CD4-positive, CD25-positive, alpha-beta regulatory T cell (primary cell): ENCODE measurements at regions not wholly inside any gene's neighbourhood (a gene's known extent, or its start where the extent isn't known, plus 50 kb on each side); places are given as distances from the start of the nearest gene placed in this dataset.

Source experiments
- ATAC-seq, 2 donors: fragments of 150-1000 bp; cut with Tn5 transposase; one replicate each; pipeline ENCODE4 v1.10.0; 2021; ENCODE audit warnings: low read depth in 2 of 2, moderate number of reproducible peaks in 2 of 2, moderate library complexity in 1 of 2
- DNase-seq, 3 donors: peaks; one replicate each; pipeline versions ENCODE4 v3.0.0 to v3.0.0-alpha.2; 2012 to 2022; ENCODE audit warnings: mixed read lengths in 1 of 3
- H3K27ac ChIP-seq: one replicate; pipeline ENCODE4 v1.7.0; 2013; ENCODE audit warnings: mild to moderate bottlenecking, low read length; ENCODE audit not compliant: insufficient read depth, poor library complexity, severe bottlenecking
- H3K27me3 ChIP-seq: one replicate; pipeline ENCODE4 v1.7.0; 2013; ENCODE audit warnings: low read length; ENCODE audit not compliant: control insufficient read depth, insufficient read depth
- H3K36me3 ChIP-seq: one replicate; pipeline ENCODE4 v1.7.0; 2013; ENCODE audit warnings: mild to moderate bottlenecking, low read length, moderate library complexity; ENCODE audit not compliant: control insufficient read depth, insufficient read depth
- H3K4me1 ChIP-seq: 2 replicates; pipeline ENCODE4 v1.7.0; 2013; ENCODE audit warnings: mild to moderate bottlenecking, low read length; ENCODE audit not compliant: insufficient read depth, control insufficient read depth, poor library complexity, severe bottlenecking
- H3K4me3 ChIP-seq: one replicate; pipeline ENCODE4 v1.7.0; 2013; ENCODE audit warnings: low read depth, mild to moderate bottlenecking, low read length, moderate library complexity
- H3K9me3 ChIP-seq, 2 experiments: 1 replicate in 1 of 2; 2 replicates in 1 of 2; pipeline ENCODE4 v1.7.0; 2013; ENCODE audit warnings: low read length in 2 of 2, mild to moderate bottlenecking in 1 of 2, moderate library complexity in 1 of 2; ENCODE audit not compliant: control insufficient read depth in 2 of 2
- H3K27ac Mint-ChIP-seq, 3 donors: one replicate each; pipeline ENCODE4 v1.8.0; 2020 to 2022; ENCODE audit warnings: mild to moderate bottlenecking in 3 of 3, mixed read lengths in 3 of 3, moderate library complexity in 2 of 3
- H3K27me3 Mint-ChIP-seq: one replicate; pipeline ENCODE4 v1.8.0; 2022; ENCODE audit warnings: mild to moderate bottlenecking, mixed read lengths
- H3K36me3 Mint-ChIP-seq: one replicate; pipeline ENCODE4 v1.8.0; 2020; ENCODE audit warnings: mixed read lengths
- H3K4me1 Mint-ChIP-seq, 4 donors: one replicate each; pipeline ENCODE4 v1.8.0; 2020 to 2022; ENCODE audit warnings: mixed read lengths in 4 of 4, mild to moderate bottlenecking in 1 of 4
- H3K4me3 Mint-ChIP-seq, 4 donors: one replicate each; pipeline ENCODE4 v1.8.0; 2020 to 2022; ENCODE audit warnings: mild to moderate bottlenecking in 4 of 4, mixed read lengths in 4 of 4, moderate library complexity in 3 of 4
- H3K9me3 Mint-ChIP-seq, 7 donors: one replicate each; pipeline ENCODE4 v1.8.0; 2020 to 2022; ENCODE audit warnings: mixed read lengths in 7 of 7, mild to moderate bottlenecking in 3 of 7, moderate library complexity in 2 of 7

DNA sequence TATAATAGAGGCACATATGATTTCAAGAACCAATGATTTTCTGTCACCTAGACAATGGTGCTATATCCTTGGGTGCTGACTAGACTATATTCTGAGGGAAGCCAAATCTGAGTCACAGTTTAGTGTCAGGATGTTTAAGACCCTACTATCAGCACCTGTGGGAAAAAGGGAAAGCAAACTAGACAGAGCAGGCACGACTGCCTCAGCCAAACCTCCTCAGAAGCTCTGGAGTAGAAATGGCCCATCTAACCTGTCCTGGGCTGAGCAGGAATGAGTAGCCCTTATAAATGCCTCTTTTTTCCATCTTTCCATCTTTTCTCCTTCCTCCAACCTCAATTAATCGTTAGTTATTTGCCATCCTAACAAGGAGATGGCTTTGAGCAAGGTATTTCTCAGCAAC, 80.4 kb upstream of the TECRL start:
- no peaks in the 10 kb centered on the region for H3K27me3 Mint-ChIP-seq
- Histone ChIP-seq H3K4me3 (no peak overlapping the region), H3K36me3 (no peaks in the 10 kb centered on the region), H3K27ac (no peak overlapping the region), H3K27me3 (no peaks in the 10 kb centered on the region), H3K4me1 (no peaks in the 10 kb centered on the region), H3K9me3 (peaks cover 0 to 2% of the 10 kb centered on the region in 2 experiments)
- DNase-seq = no peak
- H3K4me3 Mint-ChIP-seq = no peak overlapping the region
- no peaks in the 10 kb centered on the region for H3K36me3 Mint-ChIP-seq
- ATAC-seq = no peak
- peaks cover 0 to 11% (median 4%) of the 10 kb centered on the region in 7 donors for H3K9me3 Mint-ChIP-seq
- no peak overlapping the region for H3K27ac Mint-ChIP-seq
- no peaks in the 10 kb centered on the region for H3K4me1 Mint-ChIP-seq

DNA sequence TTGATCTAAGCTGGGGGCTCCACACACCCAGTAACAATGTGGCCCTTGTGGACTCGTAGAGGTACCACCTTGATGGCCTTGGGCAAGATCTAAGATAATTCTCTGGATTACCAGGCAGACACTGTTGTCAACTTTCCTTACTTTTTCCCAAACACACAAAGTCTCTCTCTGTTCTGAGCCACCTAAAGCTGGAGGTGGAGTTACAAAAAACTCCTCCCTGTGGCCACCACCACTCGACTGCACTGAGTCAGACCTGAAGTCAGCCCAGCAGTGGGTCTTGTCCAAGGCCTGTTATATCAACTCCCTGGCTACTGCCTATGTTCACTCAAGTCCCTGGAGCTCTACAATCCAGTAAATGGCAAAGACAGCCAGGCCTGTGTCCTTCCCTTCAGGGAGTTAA, 70.1 kb upstream of the TECRL start:
- Histone ChIP-seq H3K4me3 (no peak overlapping the region), H3K27me3 (no peaks in the 10 kb centered on the region), H3K4me1 (no peaks in the 10 kb centered on the region), H3K27ac (no peak overlapping the region), H3K36me3 (no peaks in the 10 kb centered on the region), H3K9me3 (no peaks in the 10 kb centered on the region)
- no peak overlapping the region for H3K4me3 Mint-ChIP-seq
- no peaks in the 10 kb centered on the region for H3K36me3 Mint-ChIP-seq
- no peak for ATAC-seq
- no peaks in the 10 kb centered on the region for H3K27me3 Mint-ChIP-seq
- H3K4me1 Mint-ChIP-seq = no peaks in the 10 kb centered on the region
- H3K27ac Mint-ChIP-seq = no peak overlapping the region
- peaks cover 0 to 15% (median 6%) of the 10 kb centered on the region in 7 donors for H3K9me3 Mint-ChIP-seq
- DNase-seq = no peak

DNA sequence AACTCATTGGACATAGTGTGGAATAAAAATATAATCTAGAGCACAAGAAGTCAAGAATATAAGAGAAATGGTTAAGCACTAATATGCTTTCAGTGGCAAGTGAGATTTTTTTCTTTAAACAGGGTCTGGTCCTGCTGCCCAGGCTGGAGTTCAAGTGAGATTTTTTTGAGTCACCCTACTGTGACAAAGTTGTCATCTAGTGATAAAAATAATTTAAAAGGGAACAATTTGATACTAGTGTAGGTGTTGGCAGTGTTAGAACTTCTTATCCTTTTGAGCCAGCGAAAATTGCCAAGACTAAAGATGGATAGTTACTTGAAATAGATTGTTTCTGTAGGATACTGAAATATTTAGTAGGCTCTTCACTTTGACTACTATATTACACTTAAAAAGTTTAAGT, 67.9 kb upstream of the TECRL start:
- no peak overlapping the region for H3K27ac Mint-ChIP-seq
- no peaks in the 10 kb centered on the region for H3K4me1 Mint-ChIP-seq
- H3K27me3 ChIP-seq = no peaks in the 10 kb centered on the region
- H3K27me3 Mint-ChIP-seq = no peaks in the 10 kb centered on the region
- no peaks in the 10 kb centered on the region for H3K36me3 ChIP-seq
- no peak overlapping the region for H3K4me3 ChIP-seq
- peaks cover 0 to 12% (median 4%) of the 10 kb centered on the region in 7 donors for H3K9me3 Mint-ChIP-seq
- no peaks in the 10 kb centered on the region for H3K36me3 Mint-ChIP-seq
- H3K4me1 ChIP-seq = no peaks in the 10 kb centered on the region
- H3K4me3 Mint-ChIP-seq = no peak overlapping the region
- DNase-seq (no peak), ATAC-seq (no peak)
- no peaks in the 10 kb centered on the region for H3K9me3 ChIP-seq
- H3K27ac ChIP-seq = no peak overlapping the region

DNA sequence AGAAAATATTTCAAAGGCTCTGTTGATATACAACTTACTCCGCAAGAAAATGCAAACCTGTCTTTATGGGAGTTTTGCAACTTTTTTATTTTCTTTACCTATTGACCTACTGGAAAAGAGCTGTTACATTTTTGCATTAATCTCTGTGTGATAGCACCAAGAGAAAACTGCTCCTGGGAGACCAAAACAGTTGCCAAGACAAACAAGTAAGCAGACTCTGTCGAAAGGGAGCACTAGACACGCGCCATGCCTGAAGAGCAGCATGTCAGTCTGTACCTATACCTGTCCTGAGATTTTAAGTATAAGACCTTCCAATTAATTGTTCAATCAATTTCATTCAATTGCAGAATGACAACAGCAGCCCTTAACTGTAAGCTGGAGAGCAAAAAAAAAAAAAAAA, 56.0 kb upstream of the TECRL start:
- no peaks in the 10 kb centered on the region for H3K36me3 Mint-ChIP-seq
- Histone ChIP-seq H3K9me3 (peaks cover 0 to 3% of the 10 kb centered on the region in 2 experiments), H3K4me1 (no peaks in the 10 kb centered on the region), H3K4me3 (no peak overlapping the region), H3K27me3 (no peaks in the 10 kb centered on the region), H3K27ac (no peak overlapping the region), H3K36me3 (no peaks in the 10 kb centered on the region)
- H3K4me1 Mint-ChIP-seq = no peaks in the 10 kb centered on the region
- H3K9me3 Mint-ChIP-seq = peaks cover 1 to 13% (median 3%) of the 10 kb centered on the region in 7 donors
- H3K27ac Mint-ChIP-seq = no peak overlapping the region
- no peak for DNase-seq
- ATAC-seq = no peak
- no peak overlapping the region for H3K4me3 Mint-ChIP-seq
- H3K27me3 Mint-ChIP-seq = no peaks in the 10 kb centered on the region

DNA sequence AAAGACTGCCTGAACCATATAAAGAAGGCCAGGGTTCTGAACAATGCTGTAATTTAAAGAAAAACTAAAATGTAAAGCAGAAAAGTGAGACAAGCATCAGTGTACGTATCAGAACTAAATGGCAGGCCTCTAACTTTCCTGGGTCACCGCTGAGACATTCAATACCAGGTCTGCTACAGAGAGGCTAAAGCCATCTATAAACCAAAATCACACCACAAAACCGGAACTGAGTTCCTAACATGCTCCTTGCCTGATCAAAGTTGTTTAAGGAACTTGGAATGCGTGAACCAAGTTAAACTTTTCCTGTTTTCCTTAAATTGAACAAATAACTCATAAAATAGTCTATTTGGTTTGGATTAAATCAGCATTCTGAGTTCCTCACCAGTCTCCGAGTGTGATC, 55.3 kb upstream of the TECRL start:
- Histone ChIP-seq H3K4me1 (no peaks in the 10 kb centered on the region), H3K27me3 (no peaks in the 10 kb centered on the region), H3K36me3 (no peaks in the 10 kb centered on the region), H3K4me3 (no peak overlapping the region), H3K27ac (no peak overlapping the region), H3K9me3 (peaks cover 0 to 3% of the 10 kb centered on the region in 2 experiments)
- H3K9me3 Mint-ChIP-seq = peaks cover 1 to 13% (median 3%) of the 10 kb centered on the region in 7 donors
- no peaks in the 10 kb centered on the region for H3K27me3 Mint-ChIP-seq
- no peak overlapping the region for H3K27ac Mint-ChIP-seq
- no peaks in the 10 kb centered on the region for H3K4me1 Mint-ChIP-seq
- no peak overlapping the region for H3K4me3 Mint-ChIP-seq
- H3K36me3 Mint-ChIP-seq = no peaks in the 10 kb centered on the region
- ATAC-seq (no peak), DNase-seq (no peak)
